HEK293T (cell line): ENCODE measurements at regions not wholly inside any gene's neighbourhood (a gene's known extent, or its start where the extent isn't known, plus 50 kb on each side); places are given as distances from the start of the nearest gene placed in this dataset.

Experiments
- BHLHE40 ChIP-seq: fragments of 450-650 bp; IDR thresholded peaks from 2 replicates; pipeline ENCODE4 v1.6.1; 2016; ENCODE audit warnings: mild to moderate bottlenecking, moderate library complexity, borderline replicate concordance
- CTBP1 ChIP-seq: fragments of 450-650 bp; IDR thresholded peaks from 2 replicates; pipeline ENCODE4 v1.6.1; 2016; ENCODE audit warnings: borderline replicate concordance
- ELF4 ChIP-seq: fragments of 450-650 bp; IDR thresholded peaks from 2 replicates; pipeline ENCODE4 v1.6.1; 2017; ENCODE audit warnings: antibody characterized with exemption
- FOXA1 ChIP-seq: fragments of 450-650 bp; IDR thresholded peaks from 2 replicates; pipeline ENCODE4 v1.6.1; 2016; ENCODE audit warnings: mild to moderate bottlenecking
- FOXK2 ChIP-seq: fragments of 450-650 bp; IDR thresholded peaks from 2 replicates; pipeline ENCODE4 v1.6.1; 2016; ENCODE audit warnings: mild to moderate bottlenecking
- FOXM1 ChIP-seq: fragments of 450-650 bp; IDR thresholded peaks from 2 replicates; pipeline ENCODE4 v1.6.1; 2017; ENCODE audit warnings: mild to moderate bottlenecking, borderline replicate concordance
- HDGF ChIP-seq: fragments of 450-650 bp; IDR thresholded peaks from 2 replicates; pipeline ENCODE4 v1.6.1; 2017; ENCODE audit warnings: antibody characterized with exemption, borderline replicate concordance
- L3MBTL2 ChIP-seq: fragments of 450-650 bp; conservative IDR thresholded peaks from 2 replicates; pipeline ENCODE4 v1.6.1; 2016; ENCODE audit warnings: mild to moderate bottlenecking
- NFRKB ChIP-seq: fragments of 450-650 bp; IDR thresholded peaks from 2 replicates; pipeline ENCODE4 v1.6.1; 2016; ENCODE audit warnings: mild to moderate bottlenecking, moderate library complexity
- PKNOX1 ChIP-seq: fragments of 450-650 bp; IDR thresholded peaks from 2 replicates; pipeline ENCODE4 v1.6.1; 2016
- SP1 ChIP-seq: fragments of 450-650 bp; IDR thresholded peaks from 2 replicates; pipeline ENCODE4 v1.6.1; 2017
- SUZ12 ChIP-seq: fragments of 450-650 bp; IDR thresholded peaks from 2 replicates; pipeline ENCODE4 v1.6.1; 2016; ENCODE audit warnings: mild to moderate bottlenecking
- TARDBP ChIP-seq: fragments of 450-650 bp; IDR thresholded peaks from 2 replicates; pipeline ENCODE4 v1.6.1; 2016
- ZNF384 ChIP-seq: fragments of 450-650 bp; IDR thresholded peaks from 2 replicates; pipeline ENCODE4 v1.6.1; 2016

- TF ChIP-seq HDGF (no peak), L3MBTL2 (no peak), SP1 (no peak), FOXM1 (no peak), SUZ12 (no peak), BHLHE40 (no peak), CTBP1 (no peak), ZNF384 (no peak), FOXA1 (no peak), PKNOX1 (no peak), TARDBP (no peak), FOXK2 (no peak), ELF4 (no peak), NFRKB (no peak)
Observed at GRCh38 chr14:86373886-86374285, 843.9 kb downstream of the FLRT2 start.
